HG03097 (cell line): ENCODE measurements at regions not wholly inside any gene's neighbourhood (a gene's known extent, or its start where the extent isn't known, plus 50 kb on each side); places are given as distances from the start of the nearest gene placed in this dataset.

ENCODE experiments used
- ATAC-seq: cut with Tn5 transposase; IDR thresholded peaks from one replicate; pipeline ENCODE4 v1.9.1; 2021; ENCODE audit not compliant: unreplicated experiment, low FRiP score

DNA sequence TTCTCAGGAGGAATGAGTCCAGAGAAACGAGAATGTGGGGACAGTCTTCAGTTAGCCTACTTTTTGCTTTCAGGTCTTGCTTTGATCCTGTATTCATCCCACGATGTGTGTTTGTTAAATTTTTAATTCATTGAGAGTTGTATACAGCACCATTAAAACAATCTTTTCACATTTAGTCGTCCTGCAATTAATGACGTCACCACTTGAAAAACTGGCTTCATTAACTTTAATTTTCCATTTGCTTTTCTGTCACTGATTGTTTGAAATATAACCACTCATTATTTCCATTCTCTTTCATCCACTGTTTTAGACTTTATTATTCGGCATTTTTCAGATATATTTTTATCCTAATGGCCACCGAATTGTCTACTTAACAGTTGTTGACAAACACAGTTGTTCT, 146.9 kb downstream of the TFEC start:
- no peak for ATAC-seq

DNA sequence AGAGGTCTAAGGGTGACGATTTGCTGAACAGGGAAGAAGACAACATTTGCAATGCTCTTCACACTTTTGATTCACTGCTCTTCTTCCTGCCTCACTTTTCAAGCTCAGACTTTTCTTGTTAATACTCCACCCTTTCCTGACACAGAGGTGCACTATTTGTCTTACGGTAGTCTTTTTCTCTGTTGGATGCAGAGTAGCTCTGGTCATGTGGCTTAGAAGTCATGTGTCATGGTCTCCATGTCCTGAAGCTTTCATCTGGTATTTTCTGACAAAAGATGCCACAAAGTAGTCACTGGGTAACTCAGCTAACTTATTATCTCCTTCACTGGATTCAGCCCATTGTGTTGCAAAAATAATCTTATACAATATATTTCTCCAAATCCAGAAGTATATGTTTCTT, 149.1 kb downstream of the TFEC start:
- ATAC-seq = no peak

DNA sequence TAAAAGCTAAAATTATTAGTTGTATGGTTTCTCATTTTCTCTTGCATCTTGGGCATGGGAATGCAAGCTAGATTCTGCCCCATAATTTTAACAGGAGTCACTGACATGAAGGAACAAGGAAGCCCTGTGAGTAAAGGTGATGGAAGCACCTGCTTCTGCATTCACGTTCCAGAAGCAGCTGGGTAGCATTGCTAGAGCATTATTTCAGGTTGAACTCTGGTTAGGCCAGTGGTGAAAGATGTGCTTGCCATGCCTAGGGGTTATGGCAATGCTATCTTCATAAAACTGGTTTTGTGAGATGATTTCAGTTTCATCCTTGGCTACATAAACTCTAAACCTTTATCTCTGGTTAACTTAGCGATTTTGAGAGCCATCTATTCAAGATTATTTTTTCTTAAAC, 151.4 kb downstream of the TFEC start:
- no peak for ATAC-seq

DNA sequence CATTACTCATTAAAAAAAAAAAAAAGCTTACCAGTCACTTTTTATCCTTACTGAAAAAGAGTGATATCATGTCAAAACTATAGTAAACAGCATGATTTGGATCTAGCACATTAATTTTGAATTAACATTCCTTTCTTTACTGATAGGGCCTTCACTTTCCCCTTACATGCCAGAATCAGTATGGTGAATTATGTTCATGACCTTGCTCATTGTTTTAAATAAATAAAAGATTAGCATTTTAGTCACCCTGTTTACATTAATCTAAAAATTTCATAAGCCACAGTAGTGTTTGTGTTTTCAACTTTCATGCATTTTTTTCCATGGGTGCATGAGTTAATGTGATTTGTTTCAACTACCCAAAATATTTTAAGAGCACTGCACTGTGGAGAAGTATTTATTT, 160.8 kb downstream of the TFEC start:
- no peak for ATAC-seq

DNA sequence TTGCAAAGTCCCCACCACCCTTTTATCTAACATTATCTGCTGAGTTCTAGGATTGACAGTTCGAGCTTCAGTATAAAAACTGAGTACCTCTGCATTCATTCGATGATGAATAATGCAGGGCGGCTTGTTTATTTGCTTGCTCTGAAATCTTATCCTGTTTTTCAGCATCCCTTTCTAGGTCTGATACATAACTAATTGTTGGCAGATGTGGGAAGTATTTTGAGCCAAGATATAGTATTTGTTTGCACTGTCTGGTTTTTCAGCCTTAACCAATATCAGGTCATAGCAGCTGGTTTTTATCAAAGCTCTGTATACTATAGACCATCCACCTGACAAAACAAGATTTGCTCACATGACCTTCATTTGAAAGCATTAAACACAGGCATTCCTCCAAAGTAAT, 161.4 kb downstream of the TFEC start:
- ATAC-seq = no peak

DNA sequence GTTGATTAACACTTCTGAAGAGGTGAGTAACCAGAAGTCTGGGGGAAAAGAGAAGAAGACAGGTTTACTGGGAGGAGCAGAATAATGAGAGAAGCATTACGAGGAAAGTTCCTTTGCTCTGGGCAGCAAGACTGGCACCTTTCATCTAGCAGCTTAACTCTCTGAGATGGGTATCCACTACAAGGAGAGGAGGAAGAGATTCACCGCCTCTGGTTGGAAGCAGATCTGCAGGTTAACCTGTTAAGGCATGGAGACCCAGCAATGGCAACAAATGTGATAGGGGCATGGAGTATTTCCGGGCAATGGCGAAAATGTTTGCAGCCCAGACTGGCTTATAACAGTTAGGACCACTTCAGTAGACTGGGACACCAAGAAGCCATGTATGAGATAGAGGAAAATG, 162.2 kb downstream of the TFEC start:
- ATAC-seq = no peak

DNA sequence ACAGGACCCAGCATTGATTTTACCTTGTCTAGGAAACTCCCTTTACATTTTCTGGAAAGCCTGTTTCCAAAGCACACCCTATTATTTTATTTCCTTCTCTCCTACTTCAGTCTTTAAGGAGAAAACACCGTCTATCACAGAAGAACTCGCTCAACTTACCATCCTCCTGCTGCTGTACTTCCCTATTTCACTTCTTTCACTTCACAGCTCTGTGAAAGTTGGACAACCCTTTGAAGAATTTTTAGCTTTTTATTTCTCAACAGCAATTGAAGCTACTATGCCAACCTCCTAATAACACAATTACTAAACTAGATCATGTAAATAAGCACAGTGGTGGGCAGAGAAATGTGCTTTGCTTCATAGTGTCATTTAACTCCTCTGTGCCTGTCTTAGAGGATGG, 166.5 kb downstream of the TFEC start:
- no peak for ATAC-seq

DNA sequence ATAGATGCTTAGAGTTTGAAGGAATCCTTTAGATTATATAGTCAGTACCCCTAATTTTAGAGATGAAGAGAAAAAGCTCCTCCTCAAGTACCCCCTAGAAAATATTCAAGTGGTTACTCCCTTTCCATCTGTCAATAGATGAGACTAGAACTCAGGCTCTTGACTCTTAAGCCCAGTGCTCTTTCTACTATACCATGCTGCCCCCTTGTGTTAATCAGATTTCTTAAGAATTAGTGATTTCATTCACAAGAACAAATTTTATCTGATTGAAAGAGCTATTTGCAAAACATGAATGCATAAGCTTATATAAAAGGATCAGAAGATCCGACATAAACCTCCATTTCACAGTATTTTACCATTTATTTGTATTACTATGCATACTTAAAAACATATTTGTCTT, 179.3 kb downstream of the TFEC start:
- ATAC-seq = no peak

DNA sequence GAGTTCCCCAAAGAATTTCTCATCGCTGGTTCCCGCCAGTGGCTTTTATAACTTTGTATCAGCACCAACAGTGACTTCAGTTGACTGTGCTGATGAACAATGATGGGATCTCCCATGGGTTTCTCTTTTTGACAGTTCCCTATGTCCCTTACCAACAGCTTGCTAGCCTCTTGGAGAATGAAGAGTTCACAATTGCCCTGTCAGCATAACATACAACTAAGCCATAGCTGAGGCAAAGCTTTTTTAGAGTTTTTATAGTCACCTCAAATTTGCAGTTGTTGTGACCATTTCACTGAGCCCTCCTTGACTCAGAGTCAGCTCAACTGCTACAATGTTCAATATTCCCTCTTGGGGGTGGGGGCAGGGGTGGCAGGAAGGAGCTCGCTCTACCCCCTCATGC, 179.8 kb downstream of the TFEC start:
- no peak for ATAC-seq

DNA sequence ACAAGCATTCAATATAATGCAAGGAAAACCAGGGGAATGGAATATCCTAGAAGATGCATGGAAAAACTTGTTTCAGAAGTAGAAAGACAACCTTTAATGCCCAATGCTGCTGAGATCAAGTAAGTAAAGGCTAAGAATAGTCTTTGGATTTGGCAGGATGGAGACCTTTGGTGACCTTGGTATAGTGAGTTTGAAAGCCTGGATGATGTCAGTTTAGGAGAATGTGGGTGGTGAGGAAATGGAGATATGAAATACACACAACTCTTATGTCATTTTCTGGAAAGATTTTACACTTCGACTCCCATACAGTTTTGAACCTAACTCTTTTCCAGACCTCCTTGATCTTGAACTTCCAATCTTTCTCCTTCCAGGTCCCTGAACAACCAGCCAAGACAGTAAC, 185.7 kb downstream of the TFEC start:
- ATAC-seq = no peak

DNA sequence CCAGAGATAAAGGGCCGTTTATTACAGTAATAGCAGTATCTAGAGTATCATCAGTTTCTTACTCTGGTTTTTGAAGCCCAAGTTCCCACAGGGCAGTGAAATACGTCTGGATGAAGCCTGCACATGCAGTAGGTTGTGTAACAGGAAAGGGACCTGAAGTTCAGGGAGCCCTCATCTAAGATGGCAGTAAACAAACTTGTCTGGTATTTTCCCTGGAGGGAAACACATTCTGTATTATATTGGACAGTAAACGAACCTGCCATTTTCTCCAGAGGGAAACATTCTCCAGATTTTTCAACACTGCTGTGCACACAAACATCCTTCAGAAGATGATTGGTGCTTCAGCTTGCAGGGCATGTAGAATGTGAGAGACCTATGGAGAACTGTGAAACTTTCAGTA, 189.9 kb downstream of the TFEC start:
- no peak for ATAC-seq

DNA sequence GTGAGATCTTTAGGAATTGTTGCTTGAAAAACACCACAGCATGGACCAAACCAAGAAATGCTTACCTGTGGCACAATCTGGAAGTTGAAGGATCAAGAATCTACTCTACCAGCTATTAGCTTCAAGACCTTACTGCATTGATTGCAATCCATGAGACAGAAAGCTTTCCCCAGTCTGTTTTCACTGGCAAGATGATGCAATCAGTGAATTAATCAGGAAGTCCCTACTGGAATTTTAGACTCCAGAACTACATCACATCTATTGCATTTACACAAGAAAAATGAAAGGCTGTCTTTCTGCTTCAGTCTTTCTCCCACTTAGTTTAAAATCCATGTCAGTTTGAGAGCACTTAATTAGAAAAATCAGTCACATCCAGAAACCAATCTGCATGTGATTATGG, 191.7 kb downstream of the TFEC start:
- ATAC-seq = no peak

DNA sequence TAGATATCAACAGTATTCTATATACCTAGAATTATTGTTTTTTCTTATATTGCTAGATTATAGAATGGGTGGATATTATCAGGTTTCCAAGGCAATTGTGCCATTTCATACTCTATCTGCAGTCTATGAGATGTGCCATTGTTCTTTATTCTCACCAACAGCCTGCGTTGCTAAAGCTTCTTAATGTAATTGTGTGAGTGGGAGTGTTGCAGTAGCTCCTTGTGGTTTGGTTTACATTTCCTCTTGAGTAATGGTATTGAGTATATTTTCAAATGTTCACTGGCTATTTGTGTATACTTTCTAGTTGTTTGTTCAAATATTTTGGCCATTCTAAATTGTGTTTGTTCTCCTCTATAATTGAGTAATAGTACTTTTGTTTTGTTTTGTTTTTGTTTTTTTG, 199.2 kb downstream of the TFEC start:
- no peak for ATAC-seq

DNA sequence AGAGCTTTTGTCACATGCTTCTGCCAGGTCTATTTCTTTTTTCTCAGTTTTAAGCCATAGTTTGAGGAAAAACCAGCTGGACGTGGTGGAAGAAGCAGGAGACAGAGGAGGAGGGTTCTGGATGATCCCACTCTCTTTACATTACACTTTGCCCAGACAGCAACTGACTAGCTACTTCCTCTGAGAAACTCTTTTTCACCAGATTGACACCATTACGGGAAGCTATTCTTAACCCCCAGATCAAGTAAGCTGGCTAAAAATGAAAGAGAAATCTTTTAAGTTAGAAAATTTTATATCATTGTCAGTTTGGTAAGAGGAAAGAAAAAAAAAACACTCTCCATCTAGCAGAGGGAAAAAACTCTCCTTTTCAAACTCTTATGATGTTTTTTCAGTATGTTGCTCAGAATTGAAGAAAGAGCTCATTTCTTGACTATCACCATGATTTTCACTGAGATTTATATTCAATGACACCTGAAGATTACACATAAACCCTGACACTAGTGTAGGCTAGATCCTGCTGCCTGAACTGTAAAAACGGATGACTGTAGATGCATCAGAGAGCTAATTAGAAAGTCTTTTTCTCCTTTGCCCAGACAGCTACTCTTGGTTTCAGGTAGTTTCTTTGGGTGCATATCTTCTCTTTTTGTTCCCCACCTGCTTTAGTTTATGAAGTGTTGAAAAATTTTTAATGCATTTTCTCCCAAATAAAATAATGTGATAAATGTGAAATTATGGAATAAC, 203.1 kb downstream of the TFEC start:
- no peak for ATAC-seq

DNA sequence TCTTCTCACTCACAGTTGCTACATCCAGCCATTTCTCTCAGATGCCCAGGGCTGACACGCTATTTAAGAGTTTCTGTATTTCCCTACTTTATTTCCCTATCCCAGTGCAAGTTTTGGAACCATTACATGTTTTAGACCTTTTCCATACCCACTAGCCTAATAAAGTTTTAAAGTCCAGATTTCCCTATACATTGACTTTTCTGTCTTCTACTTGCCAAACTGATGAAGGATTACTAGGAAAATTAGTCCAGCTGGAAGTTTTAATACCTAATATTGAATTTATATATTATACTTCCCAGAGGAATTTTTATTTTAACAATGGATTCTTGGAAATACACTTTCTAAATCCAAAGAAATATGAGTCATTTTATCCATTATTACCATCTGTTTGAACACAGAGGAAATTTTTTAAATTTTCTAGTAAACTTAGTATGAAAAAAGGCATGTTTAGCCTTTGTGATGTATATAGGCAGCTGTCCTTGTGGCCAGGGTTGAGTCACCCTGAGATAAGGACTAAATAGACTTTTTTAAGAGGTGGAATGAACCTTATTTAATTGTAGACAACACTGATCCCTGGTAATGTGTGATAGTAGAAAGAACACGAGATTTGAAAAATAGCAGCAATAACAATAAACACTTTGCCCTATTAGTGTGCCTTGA, 205.0 kb downstream of the TFEC start:
- no peak for ATAC-seq

DNA sequence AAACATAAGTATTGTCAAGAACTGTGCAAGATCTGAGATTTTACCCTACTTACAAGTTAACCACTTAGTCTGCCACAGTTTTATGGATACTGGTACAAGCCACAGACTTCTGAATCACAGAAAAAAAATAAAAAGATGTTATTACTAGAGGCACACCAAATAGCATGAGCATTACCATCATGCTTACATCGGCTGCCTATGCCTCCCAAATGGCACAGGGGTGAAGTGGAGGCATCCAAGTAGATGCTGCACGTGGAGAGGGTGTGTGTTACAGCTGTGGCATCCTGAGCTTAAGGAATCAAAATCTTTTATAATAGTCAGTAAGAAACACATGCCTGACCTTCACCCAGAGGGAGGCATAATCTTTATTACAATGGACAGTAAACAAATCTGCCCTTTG, 207.8 kb downstream of the TFEC start:
- ATAC-seq = no peak

DNA sequence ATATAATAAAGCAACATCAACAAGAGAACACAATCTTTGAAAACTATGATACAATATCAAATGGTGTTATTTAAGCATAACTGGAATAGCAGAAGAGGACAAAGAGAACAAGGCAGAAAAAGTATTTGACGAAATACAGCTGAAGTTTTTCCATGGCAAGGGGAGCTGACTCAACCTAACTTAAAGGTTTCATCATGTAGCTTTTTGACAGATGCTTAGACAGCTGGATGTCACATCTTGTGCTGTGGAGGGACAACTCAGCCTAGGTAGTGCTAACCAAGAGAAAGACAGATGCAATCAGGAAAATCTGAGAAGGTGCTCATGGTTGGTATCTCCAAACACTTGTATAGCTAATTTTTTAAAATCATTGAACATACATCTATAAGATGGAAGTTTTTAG, 208.2 kb downstream of the TFEC start:
- ATAC-seq = no peak

DNA sequence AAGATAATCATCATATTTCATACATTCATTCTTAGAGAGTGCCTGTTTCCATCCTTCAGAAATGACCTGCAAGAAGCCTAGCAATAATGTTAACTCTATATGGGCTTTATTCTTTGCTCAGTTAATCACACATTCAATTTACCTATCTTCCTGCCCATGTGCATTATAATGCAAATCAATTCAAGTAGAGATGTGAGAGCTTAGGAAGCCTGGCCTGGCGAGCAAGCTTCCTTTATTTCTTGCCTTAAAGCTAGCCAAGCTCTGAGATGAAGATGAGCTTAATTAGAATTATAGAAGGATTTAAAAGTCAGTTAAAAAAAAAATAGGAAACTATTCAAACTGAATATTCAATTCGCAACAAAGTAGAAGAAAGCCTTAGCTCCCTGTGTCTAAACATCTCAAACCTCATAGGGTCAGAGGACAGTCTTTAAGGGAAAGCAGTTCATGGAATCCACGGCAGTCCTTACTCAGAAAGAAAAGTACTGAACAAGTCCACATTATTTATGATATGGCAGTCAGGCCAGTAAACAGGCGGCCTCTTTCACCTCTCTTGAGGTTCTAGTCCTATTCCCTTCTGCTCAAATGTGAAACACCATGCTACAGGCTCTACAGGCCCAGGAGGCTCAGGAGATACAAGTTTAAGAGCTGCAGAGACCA, 214.1 kb downstream of the TFEC start:
- no peak for ATAC-seq

DNA sequence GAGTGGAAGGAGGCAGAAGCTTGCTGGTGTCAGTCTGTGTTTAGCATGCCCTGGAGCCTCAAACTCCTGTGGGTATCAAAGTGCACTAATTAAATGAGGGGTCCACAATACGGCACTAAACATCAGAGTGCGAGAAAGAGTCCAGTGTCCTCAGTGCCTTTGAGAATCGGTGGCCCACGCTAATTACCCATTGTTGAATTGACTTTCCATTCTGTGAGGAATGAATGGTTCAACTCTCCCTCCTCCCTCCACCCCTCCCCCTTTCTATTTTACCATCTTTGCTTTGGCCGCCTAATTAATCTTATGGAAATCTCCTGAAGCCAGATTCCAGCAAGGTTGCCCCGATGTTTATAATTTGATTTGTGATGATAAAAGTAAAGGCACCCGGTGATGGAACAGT, 217.8 kb downstream of the TFEC start:
- ATAC-seq = no peak

DNA sequence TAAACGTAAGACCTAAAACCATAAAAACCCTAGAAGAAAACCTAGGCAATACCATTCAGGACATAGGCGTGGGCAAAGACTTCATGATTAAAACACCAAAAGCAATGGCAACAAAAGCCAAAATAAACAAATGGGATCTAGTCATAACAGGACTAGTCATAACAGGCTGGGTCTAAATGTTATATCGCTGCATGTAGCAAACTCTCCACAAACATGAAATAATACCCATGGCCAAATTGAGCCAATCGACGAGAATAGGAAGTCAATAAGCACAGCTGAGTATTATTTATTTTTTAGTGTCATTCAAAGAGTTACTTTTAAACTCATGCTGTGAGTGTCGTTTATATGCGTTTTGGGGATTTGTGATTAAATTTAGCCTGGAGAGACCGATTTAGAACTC, 225.1 kb downstream of the TFEC start:
- no peak for ATAC-seq

DNA sequence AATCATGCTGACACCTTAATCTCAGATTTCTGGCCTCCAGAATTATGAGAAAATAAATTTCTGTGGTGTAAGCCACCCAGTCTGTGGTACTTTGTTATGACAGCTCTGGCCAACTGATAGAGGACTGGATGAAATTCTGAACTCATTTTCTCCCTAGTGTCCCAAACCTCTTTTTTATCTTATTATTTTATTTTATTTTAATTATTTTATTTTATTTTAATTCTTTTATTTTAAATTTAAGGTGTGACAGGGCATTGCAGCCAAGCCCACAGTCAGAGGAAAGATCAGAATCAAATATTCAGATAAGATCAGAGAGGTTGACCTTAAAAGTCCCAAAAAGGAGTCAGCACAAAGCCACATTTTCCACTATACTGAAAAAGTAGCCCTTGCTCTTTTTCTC, 228.1 kb downstream of the TFEC start:
- ATAC-seq = no peak

DNA sequence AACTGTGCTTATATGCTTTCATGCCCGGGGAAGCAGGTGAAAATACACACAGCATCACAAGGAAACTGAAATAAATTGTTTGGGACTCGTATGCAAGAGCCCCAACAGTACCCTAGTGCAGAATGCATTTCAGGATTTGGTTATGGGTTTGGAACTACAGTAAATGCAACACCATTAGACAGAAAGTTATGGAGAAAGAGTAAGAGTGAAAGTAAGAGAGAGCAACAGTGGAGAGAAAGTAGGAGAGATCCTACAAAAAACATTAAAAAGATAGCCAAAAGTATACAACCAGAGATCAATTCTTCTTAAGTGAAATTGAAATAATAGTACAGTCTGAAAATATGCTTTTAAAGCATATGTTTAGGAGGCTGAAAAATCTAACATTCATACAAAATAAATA, 231.1 kb downstream of the TFEC start:
- ATAC-seq = no peak
